ENCODE measurements at regions not wholly inside any gene's neighbourhood (a gene's known extent, or its start where the extent isn't known, plus 50 kb on each side); places are given as distances from the start of the nearest gene placed in this dataset. TPM values are rescaled to one million over a fixed set of nuclear protein-coding genes. Genes with fewer than 3 reads are reported as not detected.

Small RNA genes lying in the stretch of these regions (small RNA-seq; reads per million reads assigned to genes)
- not detected for gene RNU6-366P (ENCODE audit: insufficient read depth)
